ENCODE measurements at regions not wholly inside any gene's neighbourhood (a gene's known extent, or its start where the extent isn't known, plus 50 kb on each side); places are given as distances from the start of the nearest gene placed in this dataset.

DNA sequence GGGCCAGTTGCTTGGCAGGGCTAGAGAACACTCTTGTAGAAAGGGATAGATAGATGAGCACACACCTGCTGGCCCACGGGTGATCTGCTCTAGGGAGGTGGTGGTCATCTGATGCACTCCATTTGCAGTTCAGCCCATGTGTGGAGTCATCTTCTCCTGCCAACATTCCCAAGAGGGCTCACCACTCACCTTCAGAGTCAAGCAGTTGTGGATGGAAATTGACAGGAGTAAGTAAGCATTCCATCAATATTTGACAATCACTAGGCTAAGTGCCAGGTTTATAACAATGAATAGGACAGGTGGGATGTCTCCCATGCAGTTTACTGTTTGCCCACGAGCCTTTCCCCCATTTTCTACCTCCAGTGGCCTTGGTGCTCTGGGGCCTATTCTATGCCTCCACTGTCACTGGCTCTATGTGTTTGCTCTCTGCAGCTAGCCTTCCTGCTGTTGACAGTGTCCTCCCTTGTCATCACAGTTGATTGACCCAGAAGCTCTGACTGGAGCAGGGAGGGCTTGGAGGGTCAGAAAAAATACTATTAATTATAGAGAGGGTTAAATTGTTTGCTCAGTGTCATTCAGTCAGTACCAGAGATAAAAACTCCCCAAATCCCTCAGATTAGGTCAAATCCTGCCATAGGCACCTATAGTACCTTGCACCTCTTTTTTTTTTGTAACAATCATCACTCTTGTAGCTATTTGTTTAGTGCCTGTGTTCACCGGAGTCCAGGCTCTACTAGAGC lies 134.6 kb upstream of the PZP start (continued):
- TF ChIP-seq, protein P1, sequence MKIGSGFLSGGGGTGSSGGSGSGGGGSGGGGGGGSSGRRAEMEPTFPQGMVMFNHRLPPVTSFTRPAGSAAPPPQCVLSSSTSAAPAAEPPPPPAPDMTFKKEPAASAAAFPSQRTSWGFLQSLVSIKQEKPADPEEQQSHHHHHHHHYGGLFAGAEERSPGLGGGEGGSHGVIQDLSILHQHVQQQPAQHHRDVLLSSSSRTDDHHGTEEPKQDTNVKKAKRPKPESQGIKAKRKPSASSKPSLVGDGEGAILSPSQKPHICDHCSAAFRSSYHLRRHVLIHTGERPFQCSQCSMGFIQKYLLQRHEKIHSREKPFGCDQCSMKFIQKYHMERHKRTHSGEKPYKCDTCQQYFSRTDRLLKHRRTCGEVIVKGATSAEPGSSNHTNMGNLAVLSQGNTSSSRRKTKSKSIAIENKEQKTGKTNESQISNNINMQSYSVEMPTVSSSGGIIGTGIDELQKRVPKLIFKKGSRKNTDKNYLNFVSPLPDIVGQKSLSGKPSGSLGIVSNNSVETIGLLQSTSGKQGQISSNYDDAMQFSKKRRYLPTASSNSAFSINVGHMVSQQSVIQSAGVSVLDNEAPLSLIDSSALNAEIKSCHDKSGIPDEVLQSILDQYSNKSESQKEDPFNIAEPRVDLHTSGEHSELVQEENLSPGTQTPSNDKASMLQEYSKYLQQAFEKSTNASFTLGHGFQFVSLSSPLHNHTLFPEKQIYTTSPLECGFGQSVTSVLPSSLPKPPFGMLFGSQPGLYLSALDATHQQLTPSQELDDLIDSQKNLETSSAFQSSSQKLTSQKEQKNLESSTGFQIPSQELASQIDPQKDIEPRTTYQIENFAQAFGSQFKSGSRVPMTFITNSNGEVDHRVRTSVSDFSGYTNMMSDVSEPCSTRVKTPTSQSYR (CRISPR knock-in tag; IDR thresholded peaks at IDR 0.05; ENCODE audit: borderline replicate concordance), result no peak
- TF ChIP-seq, protein P2, sequence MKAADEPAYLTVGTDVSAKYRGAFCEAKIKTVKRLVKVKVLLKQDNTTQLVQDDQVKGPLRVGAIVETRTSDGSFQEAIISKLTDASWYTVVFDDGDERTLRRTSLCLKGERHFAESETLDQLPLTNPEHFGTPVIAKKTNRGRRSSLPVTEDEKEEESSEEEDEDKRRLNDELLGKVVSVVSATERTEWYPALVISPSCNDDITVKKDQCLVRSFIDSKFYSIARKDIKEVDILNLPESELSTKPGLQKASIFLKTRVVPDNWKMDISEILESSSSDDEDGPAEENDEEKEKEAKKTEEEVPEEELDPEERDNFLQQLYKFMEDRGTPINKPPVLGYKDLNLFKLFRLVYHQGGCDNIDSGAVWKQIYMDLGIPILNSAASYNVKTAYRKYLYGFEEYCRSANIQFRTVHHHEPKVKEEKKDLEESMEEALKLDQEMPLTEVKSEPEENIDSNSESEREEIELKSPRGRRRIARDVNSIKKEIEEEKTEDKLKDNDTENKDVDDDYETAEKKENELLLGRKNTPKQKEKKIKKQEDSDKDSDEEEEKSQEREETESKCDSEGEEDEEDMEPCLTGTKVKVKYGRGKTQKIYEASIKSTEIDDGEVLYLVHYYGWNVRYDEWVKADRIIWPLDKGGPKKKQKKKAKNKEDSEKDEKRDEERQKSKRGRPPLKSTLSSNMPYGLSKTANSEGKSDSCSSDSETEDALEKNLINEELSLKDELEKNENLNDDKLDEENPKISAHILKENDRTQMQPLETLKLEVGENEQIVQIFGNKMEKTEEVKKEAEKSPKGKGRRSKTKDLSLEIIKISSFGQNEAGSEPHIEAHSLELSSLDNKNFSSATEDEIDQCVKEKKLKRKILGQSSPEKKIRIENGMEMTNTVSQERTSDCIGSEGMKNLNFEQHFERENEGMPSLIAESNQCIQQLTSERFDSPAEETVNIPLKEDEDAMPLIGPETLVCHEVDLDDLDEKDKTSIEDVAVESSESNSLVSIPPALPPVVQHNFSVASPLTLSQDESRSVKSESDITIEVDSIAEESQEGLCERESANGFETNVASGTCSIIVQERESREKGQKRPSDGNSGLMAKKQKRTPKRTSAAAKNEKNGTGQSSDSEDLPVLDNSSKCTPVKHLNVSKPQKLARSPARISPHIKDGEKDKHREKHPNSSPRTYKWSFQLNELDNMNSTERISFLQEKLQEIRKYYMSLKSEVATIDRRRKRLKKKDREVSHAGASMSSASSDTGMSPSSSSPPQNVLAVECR (CRISPR knock-in tag; IDR thresholded peaks at IDR 0.05; ENCODE audit: borderline replicate concordance), result no peak; the same call in 1 of the 2 replicates
- TF ChIP-seq, protein P3, sequence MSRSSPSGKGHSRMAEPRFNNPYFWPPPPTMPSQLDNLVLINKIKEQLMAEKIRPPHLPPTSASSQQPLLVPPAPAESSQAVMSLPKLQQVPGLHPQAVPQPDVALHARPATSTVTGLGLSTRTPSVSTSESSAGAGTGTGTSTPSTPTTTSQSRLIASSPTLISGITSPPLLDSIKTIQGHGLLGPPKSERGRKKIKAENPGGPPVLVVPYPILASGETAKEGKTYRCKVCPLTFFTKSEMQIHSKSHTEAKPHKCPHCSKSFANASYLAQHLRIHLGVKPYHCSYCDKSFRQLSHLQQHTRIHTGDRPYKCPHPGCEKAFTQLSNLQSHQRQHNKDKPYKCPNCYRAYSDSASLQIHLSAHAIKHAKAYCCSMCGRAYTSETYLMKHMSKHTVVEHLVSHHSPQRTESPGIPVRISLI (CRISPR knock-in tag; IDR thresholded peaks at IDR 0.05; ENCODE audit: borderline replicate concordance), result peak; percentile 61; the same call in 1 of the 2 replicates
- peak; percentile 25; the same call in 1 of the 2 replicates for TF ChIP-seq BCL6 (CRISPR knock-in tag; IDR thresholded peaks at IDR 0.05)
- TF ChIP-seq RBAK (CRISPR knock-in tag; IDR thresholded peaks at IDR 0.05), result no peak
- TF ChIP-seq ZNF777 (CRISPR knock-in tag; IDR thresholded peaks at IDR 0.05), result no peak
- TF ChIP-seq ZBTB20 (CRISPR knock-in tag; IDR thresholded peaks at IDR 0.05; ENCODE audit: borderline replicate concordance, low read depth), result peak; percentile 24; the same call in 1 of the 2 replicates
- TF ChIP-seq ARID2 (CRISPR knock-in tag; IDR thresholded peaks at IDR 0.05; ENCODE audit: borderline replicate concordance), result no peak
- no peak for TF ChIP-seq ZNF30 (CRISPR knock-in tag; IDR thresholded peaks at IDR 0.05)
- no peak for TF ChIP-seq ZNF414 (CRISPR knock-in tag; IDR thresholded peaks at IDR 0.05)
- no peak; the same call in 1 of the 2 replicates for TF ChIP-seq ZKSCAN8 (CRISPR knock-in tag; IDR thresholded peaks at IDR 0.05; ENCODE audit: borderline replicate concordance)
- TF ChIP-seq HMG20A (CRISPR knock-in tag; IDR thresholded peaks at IDR 0.05; ENCODE audit: borderline replicate concordance), result peak; percentile 72; the same call in 1 of the 2 replicates
- TF ChIP-seq, protein P4, sequence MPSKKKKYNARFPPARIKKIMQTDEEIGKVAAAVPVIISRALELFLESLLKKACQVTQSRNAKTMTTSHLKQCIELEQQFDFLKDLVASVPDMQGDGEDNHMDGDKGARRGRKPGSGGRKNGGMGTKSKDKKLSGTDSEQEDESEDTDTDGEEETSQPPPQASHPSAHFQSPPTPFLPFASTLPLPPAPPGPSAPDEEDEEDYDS (CRISPR knock-in tag; IDR thresholded peaks at IDR 0.05), result 0 out of 2 replicates have a peak, but pooled peaks have one; percentile 15
- TF ChIP-seq ELF4 (CRISPR knock-in tag; IDR thresholded peaks at IDR 0.05; ENCODE audit: borderline replicate concordance), result no peak
- no peak for TF ChIP-seq ATRX (CRISPR knock-in tag; IDR thresholded peaks at IDR 0.05; ENCODE audit: borderline replicate concordance)
- no peak for TF ChIP-seq FOXK2 (IDR thresholded peaks at IDR 0.05)
